OCI-LY7 (cell line): ENCODE measurements at regions not wholly inside any gene's neighbourhood (a gene's known extent, or its start where the extent isn't known, plus 50 kb on each side); places are given as distances from the start of the nearest gene placed in this dataset.

Experiments used
- BruUV-seq: library from RNA; stranded (reverse); fragments of 400-500 nt; replicated peaks from 2 replicates; lab custom pipeline; 2021; lab: Mats Ljungman, UMichigan
- CTCF ChIA-PET: fragments of 300-600 bp; sonication (Branson Sonifier 250); formaldehyde crosslinking; loops from one replicate; lab custom pipeline; 2022; ENCODE audit warnings: antibody characterized with exemption; ENCODE audit not compliant: unreplicated experiment; lab: Charles Lee
- POLR2A ChIA-PET: fragments of 300-600 bp; sonication (Branson Sonifier 250); formaldehyde crosslinking; loops from one replicate; lab custom pipeline; 2022; ENCODE audit warnings: antibody characterized with exemption; lab: Charles Lee
- DNase-seq: peaks from one replicate; pipeline ENCODE4 v3.0.0-alpha.2; 2015; ENCODE audit warnings: low spot score
- H2AFZ ChIP-seq: fragments of 200-600 bp; sonication (generic), shearing (Covaris generic); 2 replicates; pipeline ENCODE4 v1.6.1; 2014; ENCODE audit warnings: mild to moderate bottlenecking, antibody characterized with exemption, low read length, moderate library complexity
- H3K27ac ChIP-seq: fragments of 200-600 bp; sonication (generic); 2 replicates; pipeline ENCODE4 v1.5.1; 2014; ENCODE audit warnings: mixed run types, low read depth, mild to moderate bottlenecking, moderate library complexity, low read length, inconsistent platforms; ENCODE audit not compliant: poor library complexity, severe bottlenecking
- H3K36me3 ChIP-seq: fragments of 200-600 bp; sonication (generic); 2 replicates; pipeline ENCODE4 v1.6.1; 2014; ENCODE audit warnings: mild to moderate bottlenecking, antibody characterized with exemption, low read length, moderate library complexity, mixed read lengths; ENCODE audit not compliant: insufficient read depth
- H3K4me1 ChIP-seq: fragments of 200-600 bp; sonication (generic); 2 replicates; pipeline ENCODE4 v1.5.1; 2014; ENCODE audit warnings: mild to moderate bottlenecking, low read length; ENCODE audit not compliant: insufficient read depth, poor library complexity, severe bottlenecking
- H3K4me2 ChIP-seq: fragments of 200-600 bp; sonication (generic); 2 replicates; pipeline ENCODE4 v1.6.1; 2014; ENCODE audit warnings: mild to moderate bottlenecking, low read length
- H3K4me3 ChIP-seq: fragments of 200-600 bp; sonication (generic); 2 replicates; pipeline ENCODE4 v1.5.1; 2014; ENCODE audit warnings: mild to moderate bottlenecking, low read depth, low read length; ENCODE audit not compliant: poor library complexity, severe bottlenecking
- H3K79me2 ChIP-seq: fragments of 200-600 bp; sonication (generic); 2 replicates; pipeline ENCODE4 v1.6.1; 2016; ENCODE audit warnings: low read depth, mild to moderate bottlenecking, low read length, moderate library complexity, mixed read lengths; ENCODE audit not compliant: insufficient read depth
- H3K9me2 ChIP-seq: fragments of 200-600 bp; sonication (generic); 2 replicates; pipeline ENCODE4 v1.6.1; 2016; ENCODE audit warnings: mild to moderate bottlenecking, low read length, mixed read lengths; ENCODE audit not compliant: insufficient read depth
- H3K9me3 ChIP-seq: fragments of 200-600 bp; sonication (generic); 2 replicates; pipeline ENCODE4 v1.6.1; 2014; ENCODE audit warnings: mild to moderate bottlenecking, mixed run types, low read length, mixed read lengths
- H4K20me1 ChIP-seq: fragments of 200-600 bp; sonication (generic); 2 replicates; pipeline ENCODE4 v1.6.1; 2014; ENCODE audit warnings: mild to moderate bottlenecking, antibody characterized with exemption, low read length, moderate library complexity, mixed read lengths; ENCODE audit not compliant: insufficient read depth
- EZH2phosphoT487 ChIP-seq: fragments of 200-600 bp; sonication (generic); IDR thresholded peaks from 2 replicates; pipeline ENCODE4 v1.6.1; 2018; ENCODE audit warnings: low read depth, borderline replicate concordance, mild to moderate bottlenecking, mixed run types, antibody characterized with exemption, low read length, moderate library complexity, mixed read lengths
- intact Hi-C: fragments of 100-400 bp; cut with micrococcal nuclease; formaldehyde crosslinking; loops from one replicate; pipeline ENCODE4 v1.10.0; 2022; ENCODE audit not compliant: unreplicated experiment
- TF ChIP-seq, protein P1 (sequence below): fragments of 200-600 bp; sonication (generic); conservative IDR thresholded peaks from 2 replicates; pipeline ENCODE4 v1.5.1; 2014; ENCODE audit warnings: mild to moderate bottlenecking, antibody characterized with exemption, low read length, moderate library complexity, mixed read lengths

GRCh38 chrX:137654481-137654880 is 88.6 kb downstream of the ZIC3 start:
- no peaks in the 10 kb centered on the region for H3K79me2 ChIP-seq
- H4K20me1 ChIP-seq = no peaks in the 10 kb centered on the region
- POLR2A ChIA-PET = no interaction called here
- TF ChIP-seq EZH2phosphoT487 = no peak
- TF ChIP-seq, protein P1, sequence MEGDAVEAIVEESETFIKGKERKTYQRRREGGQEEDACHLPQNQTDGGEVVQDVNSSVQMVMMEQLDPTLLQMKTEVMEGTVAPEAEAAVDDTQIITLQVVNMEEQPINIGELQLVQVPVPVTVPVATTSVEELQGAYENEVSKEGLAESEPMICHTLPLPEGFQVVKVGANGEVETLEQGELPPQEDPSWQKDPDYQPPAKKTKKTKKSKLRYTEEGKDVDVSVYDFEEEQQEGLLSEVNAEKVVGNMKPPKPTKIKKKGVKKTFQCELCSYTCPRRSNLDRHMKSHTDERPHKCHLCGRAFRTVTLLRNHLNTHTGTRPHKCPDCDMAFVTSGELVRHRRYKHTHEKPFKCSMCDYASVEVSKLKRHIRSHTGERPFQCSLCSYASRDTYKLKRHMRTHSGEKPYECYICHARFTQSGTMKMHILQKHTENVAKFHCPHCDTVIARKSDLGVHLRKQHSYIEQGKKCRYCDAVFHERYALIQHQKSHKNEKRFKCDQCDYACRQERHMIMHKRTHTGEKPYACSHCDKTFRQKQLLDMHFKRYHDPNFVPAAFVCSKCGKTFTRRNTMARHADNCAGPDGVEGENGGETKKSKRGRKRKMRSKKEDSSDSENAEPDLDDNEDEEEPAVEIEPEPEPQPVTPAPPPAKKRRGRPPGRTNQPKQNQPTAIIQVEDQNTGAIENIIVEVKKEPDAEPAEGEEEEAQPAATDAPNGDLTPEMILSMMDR = no peak
- no peaks in the 10 kb centered on the region for H3K36me3 ChIP-seq
- no peak overlapping the region for H3K27ac ChIP-seq
- BruUV-seq = no TSS peak
- no peak overlapping the region for H3K4me3 ChIP-seq
- no peak overlapping the region for H2AFZ ChIP-seq
- no peaks in the 10 kb centered on the region for H3K9me2 ChIP-seq
- intact Hi-C loops = no loop called here
- no peak overlapping the region for H3K4me2 ChIP-seq
- CTCF ChIA-PET = no interaction called here
- DNase-seq = no peak
- no peaks in the 10 kb centered on the region for H3K4me1 ChIP-seq
- H3K9me3 ChIP-seq = no peaks in the 10 kb centered on the region

DNA sequence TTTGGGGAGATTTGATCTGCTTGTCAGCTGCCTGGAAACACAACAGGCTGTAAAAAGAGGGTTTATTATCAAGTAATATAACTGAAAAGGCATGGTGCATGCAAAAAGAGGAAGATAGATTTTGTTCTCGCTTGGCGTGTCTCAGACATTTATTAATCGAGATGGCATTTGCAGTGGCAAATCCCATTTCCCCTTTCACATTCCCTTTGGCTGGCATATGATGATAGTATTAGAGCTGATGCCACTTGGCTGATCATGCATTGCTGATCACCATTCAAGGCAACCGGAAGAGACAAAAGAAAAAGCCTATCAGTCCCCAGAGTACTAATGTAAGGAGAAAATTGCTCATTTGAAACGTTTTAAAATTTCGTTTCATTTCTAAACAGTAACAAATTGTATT is 101.8 kb downstream of the ZIC3 start:
- no TSS peak for BruUV-seq
- Histone ChIP-seq H4K20me1 (no peaks in the 10 kb centered on the region), H3K9me3 (no peaks in the 10 kb centered on the region), H3K9me2 (no peaks in the 10 kb centered on the region), H3K4me2 (no peak overlapping the region), H3K36me3 (no peaks in the 10 kb centered on the region), H2AFZ (no peak overlapping the region), H3K79me2 (no peaks in the 10 kb centered on the region), H3K4me3 (no peak overlapping the region), H3K27ac (no peak overlapping the region), H3K4me1 (no peaks in the 10 kb centered on the region)
- no peak for DNase-seq
- TF ChIP-seq, protein P1 = no peak
- no peak for TF ChIP-seq EZH2phosphoT487
- POLR2A ChIA-PET = no interaction called here
- intact Hi-C loops = no loop called here
- CTCF ChIA-PET = no interaction called here

- POLR2A ChIA-PET = no interaction called here
- CTCF ChIA-PET = no interaction called here
- Histone ChIP-seq H3K4me2 (no peak overlapping the region), H3K4me3 (no peak overlapping the region), H3K79me2 (no peaks in the 10 kb centered on the region), H4K20me1 (no peaks in the 10 kb centered on the region), H3K9me2 (no peaks in the 10 kb centered on the region), H3K4me1 (no peaks in the 10 kb centered on the region), H3K36me3 (no peaks in the 10 kb centered on the region), H3K9me3 (no peaks in the 10 kb centered on the region), H3K27ac (no peak overlapping the region), H2AFZ (no peak overlapping the region)
- DNase-seq = no peak
- intact Hi-C loops = no loop called here
- TF ChIP-seq EZH2phosphoT487 = no peak
- TF ChIP-seq, protein P1 = no peak
- no TSS peak for BruUV-seq
Observed at GRCh38 chrX:137684591-137684990, 118.7 kb downstream of the ZIC3 start.
